ENCODE measurements at regions not wholly inside any gene's neighbourhood (a gene's known extent, or its start where the extent isn't known, plus 50 kb on each side); places are given as distances from the start of the nearest gene placed in this dataset.

DNA sequence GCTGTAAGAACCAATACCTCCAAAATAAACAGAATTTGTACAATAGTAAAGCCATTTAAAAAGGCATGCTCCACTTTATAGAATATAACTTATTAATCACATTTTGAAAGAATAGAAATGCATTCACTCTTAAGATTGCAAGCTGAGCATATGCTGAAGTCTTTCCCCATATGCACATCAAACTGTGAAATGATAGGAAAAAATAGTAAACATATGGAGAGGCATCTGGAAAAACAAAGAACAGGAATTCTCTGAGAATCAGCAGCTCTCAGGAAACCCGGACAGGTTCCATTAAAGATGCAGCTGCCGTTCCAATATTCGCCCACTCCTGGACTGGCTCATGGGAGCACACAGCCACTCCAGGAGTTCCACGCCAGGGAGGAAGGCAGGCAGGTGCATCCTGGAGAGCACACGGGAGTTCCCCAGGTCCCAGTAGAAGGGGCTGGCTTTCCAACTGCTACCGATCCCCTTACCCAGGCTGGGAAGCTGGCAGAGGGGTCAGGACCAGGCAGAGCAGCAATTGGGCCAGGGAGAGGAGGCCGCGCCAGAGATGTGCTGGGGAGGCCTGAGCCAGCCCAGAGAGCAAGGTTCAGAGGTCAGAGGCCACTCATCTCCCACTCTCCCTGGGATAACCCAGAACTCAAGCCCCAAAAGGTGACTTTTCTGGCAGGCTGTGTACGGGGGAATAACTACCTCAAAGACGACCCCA, 111.1 kb downstream of the DLL1 start:
- peak in 1 of 58 donors; percentile 24 for DNase-seq

GRCh38 chr6:170178561-170179477, 112.1 kb downstream of the DLL1 start:
- no peak for DNase-seq

DNA sequence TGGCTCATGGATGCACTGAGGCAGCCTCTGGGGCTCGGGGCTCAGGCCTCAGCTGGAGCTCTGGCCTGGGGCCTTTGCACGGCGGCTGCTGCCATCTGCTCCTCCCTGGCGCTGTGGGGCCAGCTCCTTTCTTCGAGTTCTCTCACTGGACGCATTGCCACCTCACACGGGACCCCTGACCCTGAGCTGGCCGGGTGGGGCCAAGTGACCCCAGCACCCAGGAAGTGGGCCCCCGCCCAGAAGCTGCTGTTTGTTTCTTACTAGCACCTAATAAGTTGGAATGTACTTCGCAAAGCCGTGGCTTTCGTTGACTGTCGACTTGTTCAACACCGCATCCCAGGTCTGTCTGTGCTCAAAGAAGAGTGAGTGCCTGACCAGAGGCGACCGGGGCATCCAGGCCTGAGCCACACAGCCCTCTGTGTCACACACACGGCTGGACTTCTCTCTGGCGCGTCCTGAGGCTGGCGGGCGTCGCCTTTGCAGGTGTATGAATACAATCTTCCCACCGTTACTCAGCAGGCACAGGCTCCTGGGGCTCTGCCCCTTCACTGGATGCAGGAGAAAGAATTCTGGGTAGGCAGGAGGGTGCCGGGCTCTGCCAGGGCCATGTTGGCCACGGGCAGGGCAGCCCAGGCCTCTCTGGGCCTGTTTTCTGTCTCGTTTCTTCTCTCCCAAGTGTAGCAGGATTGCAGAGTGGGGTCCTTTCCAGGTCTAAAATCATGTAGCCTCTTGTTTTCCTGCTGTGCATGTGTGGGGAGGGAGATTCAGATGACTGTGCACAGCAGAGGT, 112.9 kb downstream of the DLL1 start:
- DNase-seq, result no peak

GRCh38 chr6:170176898-170177771, 113.7 kb downstream of the DLL1 start:
- no peak for DNase-seq

GRCh38 chr6:170176136-170176897, 114.6 kb downstream of the DLL1 start:
- DNase-seq, result peak in 4 of 58 donors; percentile 13 to 40 (median 32)

GRCh38 chr6:170175644-170176135, 115.2 kb downstream of the DLL1 start:
- DNase-seq, result no peak

GRCh38 chr6:170174771-170175643, 115.9 kb downstream of the DLL1 start:
- DNase-seq, result no peak

DNA sequence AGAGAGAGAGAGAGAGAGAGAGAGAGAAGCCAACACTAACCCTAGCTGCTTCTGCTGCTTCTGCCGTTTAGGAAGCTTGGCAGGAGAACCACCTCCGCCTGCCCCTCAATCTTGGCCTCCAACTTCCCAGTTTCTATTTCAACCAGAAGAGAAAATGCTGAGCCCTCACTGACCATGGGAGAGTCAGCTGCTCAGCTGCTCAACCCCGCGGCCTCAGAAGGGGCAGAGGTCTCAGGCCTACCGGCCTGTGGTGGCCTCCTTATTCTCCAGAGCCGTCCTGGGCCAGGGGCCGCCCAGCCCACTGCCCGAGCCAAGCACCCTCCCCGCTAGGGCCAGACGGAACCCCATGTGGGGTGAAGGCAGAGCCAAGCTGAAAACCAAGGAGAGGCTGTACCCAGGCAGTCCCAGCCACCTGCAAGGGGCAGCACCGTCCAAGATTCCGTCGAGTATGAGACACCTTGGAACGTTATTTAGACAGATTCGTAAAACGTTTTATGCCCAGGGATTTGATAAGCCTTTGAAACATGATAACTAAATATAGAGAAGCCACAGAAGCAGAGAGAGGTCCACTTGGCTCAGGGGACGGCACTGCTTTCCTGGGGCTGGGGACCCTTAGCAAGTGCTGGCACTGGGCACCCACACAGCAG, 116.6 kb downstream of the DLL1 start:
- DNase-seq, result peak in 18 of 58 donors; percentile 15 to 48 (median 24)

GRCh38 chr6:170173335-170173881, 117.5 kb downstream of the DLL1 start:
- DNase-seq, result no peak

GRCh38 chr6:170172825-170173256, 118.0 kb downstream of the DLL1 start:
- no peak for DNase-seq

GRCh38 chr6:170172392-170172791, 118.5 kb downstream of the DLL1 start:
- no peak for DNase-seq

- DNase-seq, result no peak
These were observed 123.2 kb downstream of the DLL1 start for GRCh38 chr6:170167657-170168159.

DNA sequence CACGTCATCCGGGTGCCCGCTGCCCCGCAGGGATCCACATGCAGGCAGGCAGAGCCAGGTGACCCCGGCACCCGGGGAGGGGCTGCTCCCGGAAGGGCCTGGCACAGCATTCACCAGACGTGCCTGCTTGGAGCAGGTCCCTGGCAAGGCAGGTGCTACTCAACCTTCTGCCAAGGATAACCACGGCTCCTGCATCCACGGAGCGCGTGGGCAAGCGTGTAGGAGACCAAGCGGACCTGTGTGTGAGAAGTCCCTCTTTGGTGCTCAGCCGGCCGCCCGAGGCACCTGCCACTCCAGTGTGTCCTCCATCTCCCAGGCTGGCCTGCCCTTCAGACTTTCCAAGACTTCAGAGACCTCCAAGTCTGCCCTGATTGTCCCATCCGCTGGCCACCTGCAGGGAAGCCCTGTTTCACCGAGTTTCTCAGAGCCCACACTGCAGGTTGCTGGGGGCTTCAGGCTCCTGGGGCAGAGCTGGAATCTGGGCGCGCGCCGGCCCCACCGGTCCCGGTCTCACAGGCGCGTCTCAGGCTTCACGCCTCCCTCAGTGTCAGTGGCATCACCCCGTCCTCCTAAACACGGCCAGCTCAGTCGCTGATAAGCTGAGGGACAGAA, 124.3 kb downstream of the DLL1 start:
- no peak for DNase-seq

GRCh38 chr6:170165471-170166117, 125.3 kb downstream of the DLL1 start:
- no peak for DNase-seq

- no peak for DNase-seq
These were observed 125.8 kb downstream of the DLL1 start for GRCh38 chr6:170165085-170165470.

DNA sequence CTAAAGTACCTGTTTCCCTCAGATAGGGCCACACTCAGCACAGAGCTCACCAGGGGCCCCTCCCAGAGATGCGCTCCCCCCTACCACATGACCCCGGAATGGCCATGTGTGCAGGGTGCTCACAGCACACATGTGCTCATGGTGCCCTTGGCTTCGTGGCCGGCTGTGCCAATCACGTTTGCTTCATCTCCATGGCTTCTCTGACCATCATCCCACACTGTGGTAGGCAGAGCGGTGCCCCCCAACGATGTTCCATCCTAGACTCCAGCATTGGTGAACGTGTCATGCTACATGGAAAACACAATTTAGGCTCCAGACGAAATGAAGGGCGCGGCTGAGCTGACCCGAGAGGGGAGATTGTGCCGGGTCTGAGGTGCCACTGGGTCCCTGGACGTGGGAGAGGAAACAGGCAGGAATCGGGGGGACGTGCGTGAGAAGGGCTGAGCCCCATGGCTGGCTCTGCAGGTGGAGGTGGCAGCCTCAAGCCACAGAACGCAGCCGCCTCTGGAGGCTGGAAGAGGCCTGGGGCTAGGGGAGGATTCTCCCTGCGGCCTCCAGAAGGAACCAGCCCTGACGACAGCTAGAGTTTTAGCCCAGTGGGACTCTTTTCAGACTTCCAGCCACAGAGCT, 126.5 kb downstream of the DLL1 start:
- DNase-seq, result no peak
